ENCODE measurements at regions not wholly inside any gene's neighbourhood (a gene's known extent, or its start where the extent isn't known, plus 50 kb on each side); places are given as distances from the start of the nearest gene placed in this dataset.

DNA sequence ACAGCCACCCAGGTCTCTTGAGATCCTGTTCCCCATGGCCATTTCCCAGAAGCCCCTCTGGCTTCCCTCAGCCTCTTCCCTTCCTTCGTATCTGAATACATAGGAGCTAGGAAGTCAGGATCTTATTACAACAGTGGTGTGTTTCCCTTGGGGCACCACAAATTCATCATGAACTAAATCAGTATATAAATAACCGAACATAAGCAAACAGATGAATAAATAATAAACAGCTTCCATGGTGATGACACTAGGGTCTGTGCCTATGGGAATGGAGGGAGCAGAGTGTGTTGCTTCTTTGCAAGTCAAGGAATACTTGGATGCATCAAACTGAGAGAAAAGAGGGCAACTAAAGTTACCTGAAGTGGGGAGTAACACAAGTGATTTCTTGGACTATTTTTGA lies 527.6 kb downstream of the LMO7 start:
- no peak for DNase-seq

DNA sequence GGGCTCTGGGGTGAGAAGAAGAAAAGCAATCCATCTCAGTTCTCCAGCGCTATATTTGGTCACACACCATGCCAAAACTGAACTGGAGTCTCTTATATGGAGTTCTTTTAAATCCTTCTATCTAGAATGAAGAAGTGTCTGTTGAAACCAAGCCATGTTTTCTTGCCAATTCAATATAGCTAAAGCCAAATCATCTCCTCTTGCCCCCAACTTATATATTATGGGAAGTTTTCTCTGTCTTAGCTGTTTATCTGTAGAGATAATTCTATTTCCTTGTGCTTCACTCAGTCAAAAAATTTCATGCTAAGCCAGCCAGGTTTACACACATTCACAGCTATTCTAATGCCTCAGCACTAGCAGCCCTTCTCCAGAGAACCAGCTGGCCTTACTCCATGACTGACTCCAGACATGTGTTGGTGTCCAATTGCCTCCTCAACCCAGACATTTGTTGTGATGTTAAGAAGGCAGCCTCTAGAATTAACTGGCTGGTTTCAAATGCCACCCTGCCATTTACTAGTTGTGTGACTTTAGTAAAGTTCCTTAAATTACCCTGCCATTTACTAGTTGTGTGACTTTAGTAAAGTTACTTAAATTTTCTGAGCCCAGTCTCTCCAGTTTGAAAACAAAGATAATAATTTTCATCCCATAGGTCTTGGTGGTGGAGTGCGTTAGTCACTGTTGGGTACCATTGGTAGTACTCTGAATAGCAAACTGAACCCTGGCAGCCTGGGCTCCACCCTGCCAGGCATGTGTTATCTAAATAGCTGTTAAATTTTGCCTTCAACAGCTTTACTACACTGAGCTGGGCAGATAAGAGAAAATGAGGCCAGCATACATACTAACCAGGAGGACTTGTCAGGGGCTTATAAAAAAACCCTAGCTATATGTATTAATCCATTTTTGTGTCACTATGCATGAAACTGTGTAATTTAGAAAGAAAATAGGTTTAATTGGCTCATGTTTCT lies 525.1 kb downstream of the LMO7 start:
- DNase-seq, result no peak

DNA sequence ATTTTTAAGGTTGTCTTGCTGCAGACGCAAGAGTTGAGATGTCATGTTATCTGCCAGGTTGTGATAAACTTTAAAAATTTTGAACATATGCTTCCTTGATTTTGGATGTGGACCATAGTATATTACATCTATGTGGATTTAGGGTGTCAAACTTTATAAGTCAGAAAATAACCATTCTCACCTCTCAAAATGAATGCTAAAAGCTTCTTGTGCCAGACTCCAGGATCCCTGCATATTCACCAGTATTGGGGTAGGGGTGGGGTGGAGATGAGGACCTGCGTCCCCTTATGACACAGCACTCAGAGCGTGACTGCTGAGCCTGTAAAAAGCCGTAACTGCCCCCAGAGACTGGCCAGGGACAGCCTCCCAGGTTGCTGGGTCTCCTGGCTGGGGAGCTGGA lies 524.4 kb downstream of the LMO7 start:
- DNase-seq, result no peak

DNA sequence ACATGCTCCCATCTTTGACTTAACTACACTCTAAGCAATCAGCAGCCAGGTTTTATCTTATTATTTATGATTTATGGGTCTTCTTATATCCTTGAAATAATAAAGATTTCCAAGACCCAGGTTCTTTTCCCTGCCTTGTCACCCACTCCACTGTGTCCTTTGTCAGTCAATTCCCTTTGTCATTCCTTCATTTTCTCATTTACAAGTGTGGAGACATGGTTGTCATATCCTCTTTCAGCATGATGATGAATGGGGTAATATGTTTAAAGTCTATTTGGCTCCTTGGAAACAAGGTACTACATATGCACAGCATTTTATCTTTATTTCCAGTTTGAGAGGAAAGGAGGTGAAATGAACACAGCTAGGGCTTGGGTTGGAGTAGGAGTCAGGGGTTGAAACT lies 521.8 kb downstream of the LMO7 start:
- DNase-seq, result no peak

DNA sequence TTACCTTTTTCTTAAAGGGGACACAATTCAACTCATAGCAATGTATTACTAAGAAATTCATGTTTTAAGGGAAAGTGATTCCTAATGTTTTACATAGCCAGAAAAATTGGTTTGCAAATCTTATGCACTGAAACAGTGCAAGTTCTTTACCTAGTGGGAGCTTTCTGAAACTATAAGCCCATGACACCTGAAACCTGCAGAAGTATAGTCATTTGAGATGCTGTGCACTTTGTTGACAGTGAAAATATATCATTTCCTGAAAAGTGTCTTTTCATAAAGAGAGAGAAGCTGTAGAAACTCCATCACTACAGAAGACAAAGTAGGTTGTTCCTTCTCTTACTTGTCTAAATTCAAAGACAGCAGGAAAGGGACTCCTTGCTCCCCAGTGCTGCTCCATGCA lies 517.1 kb downstream of the LMO7 start:
- no peak for DNase-seq

DNA sequence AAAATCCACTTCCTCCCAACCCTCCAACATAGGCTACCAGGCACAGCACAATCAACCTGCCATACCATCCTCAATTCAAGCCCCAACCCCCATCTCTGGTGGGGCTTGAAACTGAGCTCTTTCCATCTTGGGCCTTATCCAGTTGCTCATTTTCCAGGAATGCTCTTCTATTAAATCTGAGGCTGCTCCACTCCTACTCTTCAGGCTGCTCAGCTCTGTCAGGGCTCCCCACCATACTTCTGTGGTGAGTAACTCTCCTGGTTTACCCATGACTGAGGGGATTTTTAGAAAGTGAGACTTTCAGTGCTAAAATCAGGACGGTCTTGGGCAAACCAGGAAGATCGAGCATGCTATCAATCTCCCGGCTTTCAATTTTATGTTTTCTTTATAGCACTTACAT lies 512.8 kb downstream of the LMO7 start:
- DNase-seq, result no peak

DNA sequence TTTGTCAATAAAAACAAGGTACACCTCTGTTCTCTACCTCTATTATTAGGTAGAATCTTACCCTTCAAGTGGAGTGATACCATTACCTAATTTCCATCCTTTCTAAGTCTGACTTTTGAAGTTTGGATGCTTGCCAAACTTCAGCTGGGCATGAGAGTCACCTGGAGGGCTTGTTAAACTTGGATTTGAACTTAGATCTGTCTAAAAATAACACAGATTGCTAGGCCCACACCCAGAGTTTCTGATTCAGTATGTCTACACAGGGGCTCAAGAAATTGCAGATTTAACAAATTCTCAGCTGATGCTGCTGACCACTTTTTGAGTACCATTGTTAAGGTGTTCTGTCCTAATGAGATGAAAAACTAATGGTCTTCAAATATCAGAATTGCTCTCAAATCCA lies 512.2 kb downstream of the LMO7 start:
- DNase-seq, result no peak

DNA sequence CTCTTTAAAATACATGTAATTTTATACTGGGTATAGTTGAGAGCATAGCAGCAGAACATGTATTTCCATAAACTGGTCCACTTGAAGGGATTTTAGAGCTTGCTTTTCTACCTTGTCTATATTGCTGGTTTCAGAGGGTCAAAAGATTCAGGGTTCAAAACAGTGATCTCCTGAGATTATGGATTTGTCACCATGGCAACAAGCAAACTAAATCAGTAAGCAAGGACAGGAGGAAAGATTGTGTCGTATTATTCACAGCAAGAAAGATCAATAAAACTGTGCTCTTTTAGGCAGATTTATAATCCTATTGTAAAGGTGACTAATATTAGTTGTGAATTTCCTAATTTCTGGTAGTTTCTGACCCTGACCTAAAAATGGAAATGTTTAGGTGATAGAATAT lies 496.4 kb downstream of the LMO7 start:
- no peak for DNase-seq

DNA sequence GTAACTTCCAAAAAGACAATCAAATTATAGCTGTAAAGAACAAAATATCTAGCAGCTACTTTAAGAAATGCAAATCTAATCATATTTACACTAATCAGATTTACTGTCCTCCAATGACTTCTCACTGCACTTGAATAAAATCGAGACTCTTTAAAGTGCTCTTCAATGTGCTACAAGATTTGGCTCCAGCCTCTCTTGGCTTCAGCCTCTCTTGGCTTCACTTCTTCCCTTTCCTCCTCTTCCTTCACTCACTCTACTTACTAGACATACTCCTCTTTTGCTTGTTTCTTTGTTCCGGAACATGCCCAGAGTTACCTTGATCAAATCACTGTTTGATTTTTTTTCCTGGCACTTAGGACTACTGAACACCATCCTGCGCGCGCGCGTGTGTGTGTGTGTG lies 495.4 kb downstream of the LMO7 start:
- DNase-seq, result no peak

DNA sequence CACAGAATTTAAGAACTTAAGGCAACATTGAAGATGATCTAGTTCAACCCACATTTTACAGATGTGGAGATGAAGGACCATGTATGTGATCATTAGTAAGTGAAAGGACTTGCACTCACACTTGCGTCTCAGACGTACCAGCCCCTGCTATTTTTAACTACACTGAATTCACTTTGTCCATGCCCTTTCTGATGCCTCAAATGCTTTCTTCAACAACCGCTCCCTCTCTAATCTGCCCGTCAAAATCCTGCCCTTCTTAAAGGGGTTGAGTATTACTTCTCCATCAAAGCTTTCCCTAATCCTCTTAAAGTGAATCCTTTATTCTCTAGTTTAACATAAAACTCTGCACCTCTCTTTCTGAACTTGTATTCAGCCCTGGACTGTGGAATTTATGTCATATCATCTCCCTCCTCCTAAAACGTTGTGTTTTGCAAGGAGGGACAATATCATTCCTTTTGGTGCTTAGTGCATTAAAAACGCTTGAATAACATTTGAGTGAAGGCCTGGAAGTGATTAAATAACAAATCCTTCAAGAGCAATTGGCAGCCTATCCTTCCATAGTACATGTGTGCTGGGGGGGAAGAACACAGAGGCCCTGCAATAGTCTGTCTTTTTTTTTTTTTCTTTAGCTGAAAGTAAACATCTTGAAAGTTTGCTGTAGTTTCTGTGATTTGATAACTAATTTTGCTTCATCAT lies 493.3 kb downstream of the LMO7 start:
- no peak for DNase-seq

DNA sequence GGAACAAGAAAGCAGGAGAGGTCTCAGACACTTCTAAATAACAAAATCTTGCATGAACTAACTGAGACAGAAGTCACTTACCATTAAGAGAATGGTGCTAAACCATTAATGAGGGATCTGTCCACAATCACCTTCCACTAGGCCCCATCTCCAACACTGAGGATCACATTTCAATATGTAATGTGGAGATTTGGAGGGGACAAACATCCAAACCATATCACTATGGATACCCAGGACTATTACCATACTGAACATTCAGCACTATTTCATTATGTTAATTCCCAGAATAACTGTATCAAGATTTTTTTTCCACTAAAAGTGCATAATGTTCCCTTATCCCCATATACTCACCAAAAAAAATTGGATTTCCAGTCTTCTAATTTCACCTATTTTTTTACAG lies 491.8 kb downstream of the LMO7 start:
- DNase-seq, result no peak

DNA sequence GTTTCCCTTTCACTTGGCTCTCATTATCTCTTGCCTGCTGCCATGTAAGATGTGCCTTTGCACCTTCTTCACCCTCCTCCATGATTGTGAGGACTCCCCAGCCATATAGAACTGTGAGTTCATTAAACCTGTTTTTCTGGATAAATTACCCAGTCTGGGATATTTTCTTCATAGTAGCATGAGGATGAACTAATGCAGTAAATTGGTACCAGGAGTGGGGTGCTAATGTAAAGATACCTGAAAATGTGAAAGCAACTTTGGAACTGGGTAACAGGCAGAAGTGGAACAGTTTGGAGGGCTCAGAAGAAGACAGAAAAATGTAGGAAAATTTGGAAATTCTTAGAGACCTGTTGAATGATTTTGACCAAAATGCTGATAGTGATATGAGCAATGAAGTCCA lies 487.4 kb downstream of the LMO7 start:
- no peak for DNase-seq

DNA sequence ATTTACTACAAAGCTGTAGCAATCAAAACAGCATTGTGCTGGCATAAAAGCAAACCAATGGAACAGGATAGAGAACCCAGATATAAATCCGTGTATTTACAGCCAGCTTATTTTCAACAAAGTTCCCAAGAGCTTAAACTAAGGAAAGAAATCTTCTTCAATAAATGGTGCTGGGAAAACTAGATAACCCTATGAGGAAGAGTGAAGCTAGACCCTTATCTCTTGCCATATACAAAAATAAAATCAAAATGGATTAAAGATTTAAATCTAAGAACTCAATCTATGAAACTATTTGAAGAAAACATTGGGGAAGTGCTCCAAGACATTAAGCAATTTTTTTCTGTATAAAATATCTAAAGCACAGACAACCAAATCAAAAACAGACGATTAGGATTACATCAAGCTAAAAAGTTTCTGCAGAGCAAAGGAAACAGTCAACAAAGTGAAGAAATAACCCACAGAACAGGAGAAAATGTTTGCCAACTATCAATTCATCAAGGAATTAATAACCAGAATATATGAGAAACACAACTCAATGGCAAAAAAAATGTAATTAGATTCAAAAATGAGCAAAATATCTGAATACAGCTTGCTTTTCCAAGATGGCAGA lies 480.7 kb downstream of the LMO7 start:
- DNase-seq, result no peak

DNA sequence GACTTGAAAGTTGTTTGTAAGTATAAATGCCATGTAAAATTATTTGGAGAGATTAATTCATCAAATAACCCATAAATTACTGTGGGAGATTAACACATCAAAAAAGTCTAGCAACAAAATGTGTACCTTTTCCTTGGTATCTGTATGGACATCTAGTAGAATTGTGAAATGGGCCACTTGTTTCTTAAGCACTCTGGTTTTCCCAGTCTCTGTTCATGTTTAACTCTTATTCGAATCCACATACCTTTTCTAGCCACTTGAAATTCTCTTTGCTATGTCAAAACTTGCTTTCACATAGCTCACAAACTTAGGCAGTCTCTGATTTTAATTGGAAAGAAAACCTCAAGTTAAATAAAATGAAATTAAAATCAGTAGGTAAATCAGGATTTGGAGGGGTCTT lies 470.6 kb downstream of the LMO7 start:
- no peak for DNase-seq

DNA sequence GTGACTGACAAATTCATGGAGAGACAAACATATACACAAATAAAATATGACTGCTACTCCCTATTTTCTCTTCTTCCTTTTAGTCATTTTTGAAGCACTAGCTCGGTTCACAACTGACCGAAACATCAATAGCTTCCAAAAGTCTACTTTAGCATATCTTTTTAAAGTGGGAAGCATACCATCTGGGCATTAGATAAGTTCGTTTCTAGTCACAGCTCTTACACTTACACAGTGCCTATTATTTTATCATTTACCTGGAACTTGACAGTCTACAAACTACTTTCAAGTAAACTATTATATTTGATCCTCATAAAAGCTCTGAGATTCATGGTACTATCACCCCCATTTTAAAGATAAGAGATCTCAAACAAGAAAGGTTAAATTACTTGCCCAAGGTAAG lies 458.5 kb downstream of the LMO7 start:
- no peak for DNase-seq

DNA sequence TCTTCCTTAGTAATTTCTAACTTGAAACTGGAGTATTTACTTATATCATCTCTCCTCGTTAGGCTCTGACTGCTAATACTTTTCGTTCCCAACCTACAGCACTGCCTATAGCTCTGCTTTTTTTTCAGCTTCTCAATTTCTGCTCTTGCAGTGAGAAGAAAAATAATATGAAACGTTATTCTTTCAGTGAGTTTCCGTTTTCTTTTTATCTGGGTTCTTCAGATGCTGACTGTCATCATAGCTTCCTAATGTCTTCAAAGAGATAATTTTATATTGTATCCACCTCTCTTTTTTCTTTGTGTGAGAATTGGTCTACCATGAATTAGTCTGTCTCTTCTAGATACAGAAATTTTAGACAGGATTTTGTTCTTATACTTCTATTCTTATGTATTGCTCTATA lies 454.9 kb downstream of the LMO7 start:
- no peak for DNase-seq

DNA sequence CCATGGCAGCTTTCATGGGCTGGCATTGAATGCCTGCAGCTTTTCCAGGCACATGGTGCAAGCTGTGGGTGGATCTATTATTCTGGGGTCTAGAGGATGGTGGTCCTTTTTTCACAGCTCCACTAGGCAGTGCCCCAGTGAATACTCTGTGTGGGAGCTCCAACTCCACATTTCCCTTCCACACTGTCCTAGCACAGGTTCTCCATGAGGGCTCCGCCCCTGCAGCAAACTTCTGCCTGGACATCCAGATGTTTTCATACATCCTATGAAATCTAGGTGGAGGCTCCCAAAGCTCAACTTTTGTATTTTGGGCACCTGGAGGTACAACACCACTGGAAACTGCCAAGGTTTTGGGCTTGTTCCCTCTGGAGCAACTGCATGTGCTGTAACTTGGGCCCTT lies 450.6 kb downstream of the LMO7 start:
- no peak for DNase-seq

DNA sequence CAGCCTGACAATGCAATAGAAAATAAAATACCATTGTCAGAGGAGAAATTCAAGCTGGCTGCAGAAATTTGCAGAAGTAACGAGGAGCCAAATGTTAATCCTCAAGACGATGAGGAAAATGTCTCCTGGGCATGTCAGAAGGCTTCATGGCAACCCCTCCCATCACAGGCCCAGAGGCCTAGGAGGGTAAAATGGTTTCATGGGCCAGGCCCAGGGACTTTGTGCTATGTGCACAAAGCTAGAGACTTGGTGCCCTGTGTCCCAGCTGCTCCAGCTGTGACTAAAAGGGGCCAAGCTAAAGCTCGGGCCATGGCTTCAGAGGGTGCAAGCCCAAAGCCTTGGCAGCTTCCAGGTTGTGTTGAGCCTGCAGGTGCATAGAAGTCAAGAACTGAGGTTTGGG lies 431.7 kb downstream of the LMO7 start:
- DNase-seq, result no peak

DNA sequence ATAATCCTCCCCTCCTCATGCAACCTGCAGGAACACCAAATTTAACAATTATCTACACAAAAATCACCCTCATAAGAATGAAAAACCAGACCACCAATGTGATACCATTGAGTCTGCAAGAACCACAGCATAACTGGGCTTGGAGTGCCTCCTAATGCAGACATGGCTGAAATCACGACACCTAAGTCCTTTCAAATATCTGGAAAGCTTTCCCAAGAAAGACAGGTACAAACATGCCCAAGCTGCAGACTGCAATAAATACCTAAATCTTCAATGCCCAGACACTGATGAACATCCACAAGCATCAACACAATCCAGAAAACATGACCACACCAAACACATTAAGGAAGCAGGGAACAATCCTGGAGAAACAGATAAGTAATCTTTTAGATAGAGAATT lies 417.1 kb downstream of the LMO7 start:
- DNase-seq, result no peak

DNA sequence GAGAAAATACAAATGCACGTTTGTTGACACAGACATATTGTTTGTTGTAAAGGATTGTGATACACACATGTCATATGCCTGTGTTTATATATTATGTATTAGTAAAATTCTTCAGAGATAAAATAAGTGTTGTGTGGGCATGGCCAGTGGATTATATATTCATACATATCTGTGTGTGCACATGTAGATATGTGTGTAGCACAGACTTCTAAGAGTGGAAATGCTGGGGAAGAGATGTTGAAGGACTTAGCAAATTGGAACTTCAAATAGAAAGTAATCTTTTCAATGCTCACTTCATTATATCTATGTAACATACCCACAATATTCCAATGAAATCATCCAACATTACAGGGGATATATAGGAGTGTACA lies 413.2 kb downstream of the LMO7 start:
- DNase-seq, result no peak

DNA sequence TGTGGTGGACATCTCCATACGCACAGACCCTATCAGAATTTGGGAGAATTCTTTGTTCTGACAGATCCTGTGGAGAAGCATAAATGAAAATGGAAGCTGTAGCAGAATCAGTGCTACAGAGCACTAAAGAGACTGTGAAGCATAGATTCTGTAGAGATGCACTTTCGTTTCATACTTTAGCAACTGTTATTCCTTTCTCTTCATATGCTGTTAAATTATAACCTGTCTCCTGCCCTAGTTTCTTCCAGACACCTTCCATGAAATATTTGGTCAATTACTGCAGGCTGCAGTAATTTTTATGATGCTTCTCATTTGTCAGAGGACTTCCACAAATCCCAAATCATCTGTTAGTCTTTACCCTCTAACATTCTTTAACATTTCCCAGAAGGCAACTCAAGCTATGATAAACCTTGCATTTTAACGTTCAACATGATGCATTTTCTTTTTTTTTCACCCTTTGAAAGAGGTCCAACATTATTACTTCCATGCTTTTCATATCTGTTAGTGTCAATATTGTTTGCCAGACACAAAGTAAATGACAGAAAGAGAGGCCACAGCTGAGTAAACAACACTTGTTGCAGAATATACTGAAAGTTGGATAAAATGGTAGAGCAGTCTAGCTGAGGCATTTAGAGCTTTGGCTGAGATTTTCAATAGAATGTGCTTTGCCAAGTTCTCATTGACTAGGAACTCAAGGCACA lies 412.7 kb downstream of the LMO7 start:
- DNase-seq, result no peak

DNA sequence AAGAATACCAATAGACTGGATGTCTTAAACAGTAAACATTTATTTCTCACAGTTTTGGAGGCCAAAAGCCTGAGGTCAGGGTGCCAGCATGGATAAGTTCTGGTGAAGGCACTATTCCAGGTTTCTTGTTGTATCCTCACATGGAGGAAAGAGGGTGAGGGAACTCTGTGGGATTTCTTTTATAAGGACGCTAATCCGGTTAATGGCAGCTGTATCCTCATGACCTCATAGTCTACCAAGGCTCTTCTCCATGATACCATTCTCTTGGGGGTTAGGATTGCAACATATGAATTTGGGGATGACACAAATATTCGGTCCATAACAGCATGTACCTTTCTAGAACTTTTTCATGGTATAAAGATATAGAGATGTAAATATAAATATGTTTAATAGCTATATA lies 412.0 kb downstream of the LMO7 start:
- no peak for DNase-seq

DNA sequence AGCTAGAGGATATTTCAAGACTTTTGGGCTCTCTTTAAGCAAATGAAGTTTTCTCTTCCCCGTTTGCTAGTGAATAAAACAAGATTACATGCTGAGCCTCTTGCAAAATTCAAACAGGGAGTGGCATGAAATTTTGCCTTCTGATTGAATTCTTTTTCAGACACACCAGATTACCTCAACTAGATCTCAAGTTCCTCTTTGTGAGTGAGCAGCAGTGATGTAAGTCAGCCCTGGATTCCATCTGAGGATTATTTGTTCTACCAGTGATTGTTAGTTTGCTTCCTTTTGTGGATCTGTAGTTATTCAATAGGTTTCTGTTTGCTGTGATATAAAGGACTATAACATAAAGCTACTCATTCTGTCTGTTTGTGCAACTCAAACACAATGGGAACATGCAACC lies 407.7 kb downstream of the LMO7 start:
- DNase-seq, result peak in 1 of 2 experiments; percentile 38

All from NCI-H1930 (cell line).